Adrenal gland (tissue), 5 donors: ENCODE measurements at regions not wholly inside any gene's neighbourhood (a gene's known extent, or its start where the extent isn't known, plus 50 kb on each side); places are given as distances from the start of the nearest gene placed in this dataset.

Source experiments
- CTCF ChIP-seq, 6 experiments: fragments of 450-650 bp in 4 of 6; fragments of 200-600 bp in 2 of 6; sonication (generic) in 1 of 6; IDR thresholded peaks; 1 replicate in 5 of 6; 2 replicates in 1 of 6; pipeline versions ENCODE4 v1.5.1 to v1.8.0; 2016 to 2021; ENCODE audit warnings: antibody characterized with exemption in 6 of 6, mild to moderate bottlenecking in 2 of 6, moderate library complexity in 1 of 6
- POLR2A ChIP-seq, 2 donors: fragments of 450-650 bp; IDR thresholded peaks; one replicate each; pipeline ENCODE4 v1.6.1; 2017; ENCODE audit warnings: antibody characterized with exemption in 2 of 2, mild to moderate bottlenecking in 2 of 2, moderate library complexity in 1 of 2
- donor health status: DM: no; HTN: no; CAD: no.

DNA sequence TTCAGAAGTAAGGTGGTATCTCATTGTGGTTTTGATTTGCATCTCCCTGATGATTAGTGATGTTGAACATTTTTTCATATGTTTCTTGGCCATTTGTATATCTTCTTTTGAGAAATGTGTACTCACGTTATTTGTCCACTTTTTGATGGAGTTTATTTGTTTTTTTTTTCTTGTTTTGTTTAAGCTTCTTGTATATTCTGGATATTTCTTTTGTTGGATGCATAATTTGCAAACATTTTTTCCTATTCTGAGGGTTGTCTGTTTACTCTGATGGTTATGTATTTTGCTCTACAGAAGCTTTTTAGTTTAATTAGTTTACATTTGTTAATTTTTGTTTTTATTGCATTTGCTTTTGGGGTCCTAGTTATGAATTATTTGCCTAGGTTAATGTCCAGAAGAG is 927.4 kb upstream of the LRFN5 start:
- no peak for TF ChIP-seq POLR2A (IDR thresholded peaks at IDR 0.05)
- no peak for TF ChIP-seq CTCF (IDR thresholded peaks at IDR 0.05)
